ENCODE measurements at regions not wholly inside any gene's neighbourhood (a gene's known extent, or its start where the extent isn't known, plus 50 kb on each side); places are given as distances from the start of the nearest gene placed in this dataset.
A peak's percentile ranks its signal among the peaks of the same experiment; 100 is the strongest.

DNA sequence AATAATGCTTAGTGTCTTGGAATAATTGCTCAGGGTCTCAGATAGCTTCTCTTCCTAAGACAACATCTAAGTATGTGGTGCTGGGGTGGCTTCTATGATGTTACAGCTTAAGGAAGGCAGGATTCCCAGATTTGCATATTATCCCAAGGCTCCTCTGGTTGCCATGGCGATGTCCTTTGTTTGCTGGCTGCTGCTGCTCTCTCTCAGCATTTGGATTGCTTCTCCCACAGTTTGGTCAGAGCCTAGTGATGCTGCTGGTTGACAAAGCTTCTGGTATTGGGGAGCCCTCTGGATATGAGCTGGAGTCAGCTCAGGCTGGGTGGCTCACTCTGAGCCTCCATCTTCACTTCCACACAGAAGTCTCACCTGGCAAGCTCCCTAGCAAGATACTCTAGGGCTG lies 56.4 kb upstream of the FBXO33 start:
- Histone ChIP-seq H3K4me3 (ENCODE audit: low read depth in 1 of 5, low read length in 5 of 5) (no peak overlapping the region), H3K9ac (ENCODE audit: low read length in 5 of 5) (peak overlapping the region in 1 of 5 donors; percentile 52), H3K36me3 (ENCODE audit: control insufficient read depth in 5 of 5, insufficient read depth in 5 of 5, low read length in 5 of 5) (no peaks in the 10 kb centered on the region), H3K27ac (ENCODE audit: low read depth, low read length) (no peak overlapping the region), H3K9me3 (ENCODE audit: control insufficient read depth in 5 of 5, low read length in 5 of 5) (no peaks in the 10 kb centered on the region), H3K27me3 (ENCODE audit: control insufficient read depth in 5 of 5, insufficient read depth in 4 of 5, low read length in 5 of 5) (no peaks in the 10 kb centered on the region), H3K4me1 (ENCODE audit: control insufficient read depth in 5 of 5, insufficient read depth in 5 of 5, low read length in 5 of 5) (peaks cover 0 to 4% (median 0%) of the 10 kb centered on the region in 5 donors)

DNA sequence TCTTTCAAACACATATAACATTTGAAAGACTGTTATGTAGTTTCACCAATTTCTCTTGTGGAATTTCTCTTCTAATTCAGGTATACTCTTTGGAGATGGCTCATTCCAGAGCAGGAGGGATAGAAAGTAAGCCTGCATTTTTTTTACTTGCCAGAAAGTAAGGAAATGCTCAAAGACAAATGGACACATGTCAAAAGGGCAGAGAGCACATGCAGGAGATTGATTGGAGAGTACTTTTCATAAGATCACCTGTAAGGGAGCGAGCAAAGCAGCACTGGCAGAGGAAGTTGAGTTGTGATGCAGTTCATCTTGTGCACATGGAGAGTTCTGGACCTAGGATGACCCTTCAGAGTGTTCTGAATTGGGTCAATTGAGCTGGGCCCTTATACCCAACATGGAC lies 51.4 kb upstream of the FBXO33 start:
- H3K36me3 ChIP-seq (ENCODE audit: control insufficient read depth in 5 of 5, insufficient read depth in 5 of 5, low read length in 5 of 5) = no peaks in the 10 kb centered on the region
- H3K4me3 ChIP-seq (ENCODE audit: low read depth in 1 of 5, low read length in 5 of 5) = no peak overlapping the region
- no peaks in the 10 kb centered on the region for H3K4me1 ChIP-seq (ENCODE audit: control insufficient read depth in 5 of 5, insufficient read depth in 5 of 5, low read length in 5 of 5)
- H3K27ac ChIP-seq (ENCODE audit: low read depth, low read length) = no peak overlapping the region
- H3K27me3 ChIP-seq (ENCODE audit: control insufficient read depth in 5 of 5, insufficient read depth in 4 of 5, low read length in 5 of 5) = no peaks in the 10 kb centered on the region
- no peaks in the 10 kb centered on the region for H3K9me3 ChIP-seq (ENCODE audit: control insufficient read depth in 5 of 5, low read length in 5 of 5)
- H3K9ac ChIP-seq (ENCODE audit: low read length in 5 of 5) = no peak overlapping the region
